Esophagus muscularis mucosa (tissue), 4 donors: ENCODE measurements at regions not wholly inside any gene's neighbourhood (a gene's known extent, or its start where the extent isn't known, plus 50 kb on each side); places are given as distances from the start of the nearest gene placed in this dataset.

ENCODE experiments used
- DNase-seq: peaks from one replicate; pipeline ENCODE4 v3.0.0-alpha.2; 2017; ENCODE audit errors: extremely low spot score
- H3K27ac ChIP-seq, 4 donors: fragments of 200-600 bp; sonication (generic); replicated peaks in 1 of 4; 1 replicate in 3 of 4; 2 replicates in 1 of 4; pipeline ENCODE4 v1.5.1; 2016 to 2019; ENCODE audit warnings: mild to moderate bottlenecking in 1 of 4
- H3K27me3 ChIP-seq, 4 donors: fragments of 200-600 bp; sonication (generic); one replicate each; pipeline versions ENCODE4 v1.5.1 to v1.6.0; 2016 to 2019
- H3K36me3 ChIP-seq, 4 donors: fragments of 200-600 bp; sonication (generic); one replicate each; pipeline ENCODE4 v1.5.1; 2016 to 2019
- H3K4me1 ChIP-seq, 4 donors: fragments of 200-600 bp; sonication (generic); one replicate each; pipeline ENCODE4 v1.5.1; 2016 to 2019
- H3K4me3 ChIP-seq, 4 donors: fragments of 200-600 bp; sonication (generic); 1 replicate in 2 of 4; 2 replicates in 2 of 4; pipeline ENCODE4 v1.5.1; 2016 to 2019; ENCODE audit warnings: mild to moderate bottlenecking in 4 of 4, moderate library complexity in 1 of 4
- H3K9me3 ChIP-seq, 4 donors: fragments of 200-600 bp; sonication (generic); 1 replicate in 3 of 4; 2 replicates in 1 of 4; pipeline ENCODE4 v1.5.1; 2016 to 2019
- EP300 ChIP-seq: sonication (generic); formaldehyde crosslinking; IDR thresholded peaks from one replicate; pipeline ENCODE4 v1.6.1; 2017; ENCODE audit warnings: antibody characterized with exemption
- POLR2A ChIP-seq: fragments of 450-650 bp; IDR thresholded peaks from one replicate; pipeline ENCODE4 v1.6.1; 2017; ENCODE audit warnings: antibody characterized with exemption, moderate library complexity, mild to moderate bottlenecking, low read depth
- POLR2AphosphoS5 ChIP-seq, 2 donors: sonication (generic); formaldehyde crosslinking; IDR thresholded peaks; one replicate each; pipeline ENCODE4 v1.6.1; 2017; ENCODE audit warnings: antibody characterized with exemption in 2 of 2
- WGBS: methylation state at CpG from one replicate; pipeline ENCODE4 v1.1.5; 2018; 5-methylcytosine and 5-hydroxymethylcytosine counted together
- intact Hi-C: fragments of 100-400 bp; cut with DNase I; formaldehyde crosslinking; loops from one replicate; pipeline ENCODE4 v1.15.1; 2023
- TF ChIP-seq, protein P1 (sequence below), 3 experiments: fragments of 200-600 bp in 2 of 3; fragments of 450-650 bp in 1 of 3; sonication (generic) in 2 of 3; IDR thresholded peaks; one replicate each; pipeline ENCODE4 v1.5.1; 2017 to 2019; ENCODE audit warnings: antibody characterized with exemption in 3 of 3, mild to moderate bottlenecking in 2 of 3, moderate library complexity in 1 of 3

DNA sequence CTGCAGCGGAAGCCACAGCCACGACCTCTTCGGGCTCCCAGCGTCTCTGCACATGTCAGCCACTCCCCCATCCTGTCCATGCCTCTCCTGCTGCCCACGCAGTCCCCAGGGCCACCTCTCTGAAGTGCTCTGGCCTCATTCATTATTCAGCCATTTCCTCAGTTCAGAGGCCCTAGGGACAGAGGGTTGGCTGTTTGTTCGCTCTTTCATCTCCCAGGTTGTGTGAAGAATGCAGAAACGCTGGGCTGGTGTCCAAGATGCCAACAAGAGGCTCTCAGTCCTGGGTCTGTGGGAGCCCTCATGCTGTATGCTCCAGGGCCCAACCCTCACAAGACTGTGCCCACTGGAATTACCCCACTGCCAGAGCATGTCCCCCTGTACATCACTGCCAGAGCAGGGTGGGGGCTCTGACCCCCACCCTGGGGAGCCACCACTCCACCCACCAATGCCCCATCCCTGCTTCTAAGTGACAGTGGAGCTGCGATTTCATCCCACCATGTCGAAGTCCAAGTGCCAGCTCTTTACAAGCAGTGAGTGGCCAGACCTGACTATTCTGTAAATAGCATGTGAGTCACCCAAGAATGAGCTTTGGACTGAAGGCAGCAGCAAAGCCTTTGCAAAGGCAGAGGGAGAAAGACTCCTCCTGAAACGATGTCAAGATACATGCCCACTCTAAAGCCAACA lies 209.6 kb downstream of the BUD13 start:
- H3K9me3 ChIP-seq = peaks cover 0 to 10% (median 7%) of the 10 kb centered on the region in 4 donors
- H3K4me3 ChIP-seq = no peak overlapping the region
- WGBS = 54% methylated on average over 10 of the region's 10 CpGs
- DNase-seq = no peak
- H3K27ac ChIP-seq = no peak overlapping the region
- H3K27me3 ChIP-seq = no peaks in the 10 kb centered on the region
- TF ChIP-seq EP300 = no peak
- no peak for TF ChIP-seq POLR2AphosphoS5 (IDR thresholded peaks at IDR 0.05)
- TF ChIP-seq, protein P1, sequence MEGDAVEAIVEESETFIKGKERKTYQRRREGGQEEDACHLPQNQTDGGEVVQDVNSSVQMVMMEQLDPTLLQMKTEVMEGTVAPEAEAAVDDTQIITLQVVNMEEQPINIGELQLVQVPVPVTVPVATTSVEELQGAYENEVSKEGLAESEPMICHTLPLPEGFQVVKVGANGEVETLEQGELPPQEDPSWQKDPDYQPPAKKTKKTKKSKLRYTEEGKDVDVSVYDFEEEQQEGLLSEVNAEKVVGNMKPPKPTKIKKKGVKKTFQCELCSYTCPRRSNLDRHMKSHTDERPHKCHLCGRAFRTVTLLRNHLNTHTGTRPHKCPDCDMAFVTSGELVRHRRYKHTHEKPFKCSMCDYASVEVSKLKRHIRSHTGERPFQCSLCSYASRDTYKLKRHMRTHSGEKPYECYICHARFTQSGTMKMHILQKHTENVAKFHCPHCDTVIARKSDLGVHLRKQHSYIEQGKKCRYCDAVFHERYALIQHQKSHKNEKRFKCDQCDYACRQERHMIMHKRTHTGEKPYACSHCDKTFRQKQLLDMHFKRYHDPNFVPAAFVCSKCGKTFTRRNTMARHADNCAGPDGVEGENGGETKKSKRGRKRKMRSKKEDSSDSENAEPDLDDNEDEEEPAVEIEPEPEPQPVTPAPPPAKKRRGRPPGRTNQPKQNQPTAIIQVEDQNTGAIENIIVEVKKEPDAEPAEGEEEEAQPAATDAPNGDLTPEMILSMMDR (IDR thresholded peaks at IDR 0.05) = no peak
- TF ChIP-seq POLR2A = no peak
- intact Hi-C loops = no loop called here
- H3K4me1 ChIP-seq = peaks cover 0 to 4% (median 0%) of the 10 kb centered on the region in 4 donors
- H3K36me3 ChIP-seq = no peaks in the 10 kb centered on the region

DNA sequence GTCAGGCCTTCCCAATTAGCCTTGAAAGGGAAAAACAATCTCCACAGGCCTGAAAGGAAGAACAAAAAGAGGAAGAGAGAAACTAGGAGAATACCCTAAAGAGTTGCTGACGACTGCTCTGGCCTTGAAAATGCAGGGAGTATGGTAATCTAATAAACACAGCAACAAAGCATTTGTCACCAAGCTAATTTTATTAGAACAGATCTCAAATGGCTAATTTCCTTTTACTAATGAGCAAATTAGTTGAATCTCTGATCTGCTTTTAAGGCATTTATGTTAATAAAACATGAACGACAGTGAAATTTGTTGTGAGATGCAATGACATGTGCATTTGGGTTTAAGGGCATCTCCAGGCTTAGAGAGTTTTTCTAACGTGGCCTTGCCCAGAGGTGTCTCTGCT lies 212.2 kb downstream of the BUD13 start:
- Histone ChIP-seq H3K4me1 (peaks cover 0 to 4% (median 0%) of the 10 kb centered on the region in 4 donors), H3K36me3 (no peaks in the 10 kb centered on the region), H3K4me3 (no peak overlapping the region), H3K27ac (no peak overlapping the region), H3K9me3 (peaks cover 0 to 3% (median 0%) of the 10 kb centered on the region in 4 donors), H3K27me3 (no peaks in the 10 kb centered on the region)
- 60% methylated on average over 3 of the region's 3 CpGs for WGBS
- no peak for TF ChIP-seq POLR2AphosphoS5 (IDR thresholded peaks at IDR 0.05)
- TF ChIP-seq POLR2A = no peak
- TF ChIP-seq, protein P1 (IDR thresholded peaks at IDR 0.05) = no peak
- no peak for TF ChIP-seq EP300
- intact Hi-C loops = no loop called here
- DNase-seq = no peak

DNA sequence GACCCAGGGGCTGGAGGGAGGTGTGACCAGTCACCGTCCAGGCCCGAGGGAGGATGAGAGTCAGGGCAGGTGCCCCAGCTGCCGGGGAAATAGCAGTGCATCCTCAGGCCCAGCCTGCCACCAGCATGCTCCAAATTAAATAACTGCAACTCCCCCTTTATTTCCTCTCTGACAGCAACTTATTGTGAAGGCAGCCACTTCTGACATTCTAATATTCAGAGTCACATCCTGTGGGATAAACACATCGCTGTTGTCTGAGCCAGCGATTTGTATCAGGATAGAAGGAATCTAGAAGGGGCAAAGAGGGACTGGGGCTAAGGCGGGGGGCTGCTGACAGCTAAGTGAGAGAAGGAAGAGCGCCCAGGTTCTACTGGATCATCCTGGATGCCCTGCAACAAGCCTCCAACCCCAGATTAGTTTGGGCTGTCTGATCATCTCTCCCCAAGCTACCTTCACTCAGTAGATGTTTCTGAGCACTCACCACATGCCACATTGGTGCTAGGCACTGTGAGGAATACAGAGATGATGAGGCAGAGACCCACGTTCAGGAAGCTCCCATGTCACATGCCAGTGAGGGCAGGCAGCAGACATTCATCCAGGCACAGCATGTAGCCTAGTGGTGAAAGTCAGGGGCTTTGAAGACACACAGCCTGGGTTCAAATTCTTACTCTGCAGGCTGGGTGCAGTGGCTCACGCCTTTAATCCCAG lies 214.1 kb downstream of the BUD13 start:
- Histone ChIP-seq H3K4me3 (no peak overlapping the region), H3K27ac (no peak overlapping the region), H3K36me3 (no peaks in the 10 kb centered on the region), H3K4me1 (peaks cover 0 to 2% (median 0%) of the 10 kb centered on the region in 4 donors), H3K9me3 (no peaks in the 10 kb centered on the region), H3K27me3 (no peaks in the 10 kb centered on the region)
- no peak for DNase-seq
- intact Hi-C loops = no loop called here
- WGBS = 58% methylated on average over 8 of the region's 9 CpGs
- no peak for TF ChIP-seq POLR2A
- TF ChIP-seq, protein P1 (IDR thresholded peaks at IDR 0.05) = no peak
- no peak for TF ChIP-seq EP300
- TF ChIP-seq POLR2AphosphoS5 (IDR thresholded peaks at IDR 0.05) = no peak

- Histone ChIP-seq H3K4me1 (no peaks in the 10 kb centered on the region), H3K27ac (no peak overlapping the region), H3K9me3 (no peaks in the 10 kb centered on the region), H3K36me3 (no peaks in the 10 kb centered on the region), H3K27me3 (peaks cover 0 to 6% (median 0%) of the 10 kb centered on the region in 4 donors), H3K4me3 (no peak overlapping the region)
- DNase-seq = no peak
- intact Hi-C loops = no loop called here
- TF ChIP-seq, protein P1 (IDR thresholded peaks at IDR 0.05) = no peak
- TF ChIP-seq POLR2A (no peak), EP300 (no peak), POLR2AphosphoS5 (IDR thresholded peaks at IDR 0.05) (no peak)
- 95% methylated on average over 3 of the region's 3 CpGs for WGBS
Observed at GRCh38 chr11:116557282-116557681, 215.5 kb downstream of the BUD13 start.
